ENCODE measurements at regions not wholly inside any gene's neighbourhood (a gene's known extent, or its start where the extent isn't known, plus 50 kb on each side); places are given as distances from the start of the nearest gene placed in this dataset.
A peak's percentile ranks its signal among the peaks of the same experiment; 100 is the strongest.
"Not testable (repeated sequence)": the region's sequence is repeated elsewhere in the genome, so short reads cannot be mapped to it uniquely, and the experiment has no call there.

DNA sequence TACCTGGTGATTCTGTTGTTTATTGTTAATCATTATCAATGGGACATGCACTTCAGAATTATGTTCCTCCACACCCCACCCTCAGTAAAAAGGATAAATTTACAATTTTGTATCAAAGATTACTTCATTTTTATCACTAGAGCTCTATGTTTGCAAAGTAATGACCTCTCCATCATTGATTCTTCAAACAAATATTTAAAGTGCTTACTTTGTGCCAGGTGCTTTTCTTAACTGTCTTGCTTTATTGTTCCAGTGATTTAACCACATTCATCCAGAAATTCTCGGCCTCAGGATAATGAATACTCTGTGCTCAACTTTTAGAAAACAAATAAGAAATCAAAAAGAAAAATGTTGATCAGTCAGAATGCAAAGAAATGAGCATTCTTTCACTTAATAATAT, 144.9 kb upstream of the FOXP2 start:
- TF ChIP-seq, protein P1, sequence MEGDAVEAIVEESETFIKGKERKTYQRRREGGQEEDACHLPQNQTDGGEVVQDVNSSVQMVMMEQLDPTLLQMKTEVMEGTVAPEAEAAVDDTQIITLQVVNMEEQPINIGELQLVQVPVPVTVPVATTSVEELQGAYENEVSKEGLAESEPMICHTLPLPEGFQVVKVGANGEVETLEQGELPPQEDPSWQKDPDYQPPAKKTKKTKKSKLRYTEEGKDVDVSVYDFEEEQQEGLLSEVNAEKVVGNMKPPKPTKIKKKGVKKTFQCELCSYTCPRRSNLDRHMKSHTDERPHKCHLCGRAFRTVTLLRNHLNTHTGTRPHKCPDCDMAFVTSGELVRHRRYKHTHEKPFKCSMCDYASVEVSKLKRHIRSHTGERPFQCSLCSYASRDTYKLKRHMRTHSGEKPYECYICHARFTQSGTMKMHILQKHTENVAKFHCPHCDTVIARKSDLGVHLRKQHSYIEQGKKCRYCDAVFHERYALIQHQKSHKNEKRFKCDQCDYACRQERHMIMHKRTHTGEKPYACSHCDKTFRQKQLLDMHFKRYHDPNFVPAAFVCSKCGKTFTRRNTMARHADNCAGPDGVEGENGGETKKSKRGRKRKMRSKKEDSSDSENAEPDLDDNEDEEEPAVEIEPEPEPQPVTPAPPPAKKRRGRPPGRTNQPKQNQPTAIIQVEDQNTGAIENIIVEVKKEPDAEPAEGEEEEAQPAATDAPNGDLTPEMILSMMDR (IDR thresholded peaks at IDR 0.05) = no peak
- ATAC-seq (no peak), DNase-seq (no peak)
- Histone ChIP-seq H3K36me3 (ENCODE audit: insufficient read depth in 1 of 2, low read depth in 1 of 2) (no peaks in the 10 kb centered on the region), H3K27ac (no peak overlapping the region), H3K4me3 (no peak overlapping the region), H3K4me1 (no peaks in the 10 kb centered on the region), H3K9me3 (no peaks in the 10 kb centered on the region), H3K27me3 (ENCODE audit: insufficient read depth in 3 of 3, low read length in 2 of 3) (no peaks in the 10 kb centered on the region)
- WGBS, 3 donors = 60 to 62% (median 60%) methylated on average over 1 of the region's 1 CpG
- intact Hi-C loops (cut with DNase I) = no loop called here

DNA sequence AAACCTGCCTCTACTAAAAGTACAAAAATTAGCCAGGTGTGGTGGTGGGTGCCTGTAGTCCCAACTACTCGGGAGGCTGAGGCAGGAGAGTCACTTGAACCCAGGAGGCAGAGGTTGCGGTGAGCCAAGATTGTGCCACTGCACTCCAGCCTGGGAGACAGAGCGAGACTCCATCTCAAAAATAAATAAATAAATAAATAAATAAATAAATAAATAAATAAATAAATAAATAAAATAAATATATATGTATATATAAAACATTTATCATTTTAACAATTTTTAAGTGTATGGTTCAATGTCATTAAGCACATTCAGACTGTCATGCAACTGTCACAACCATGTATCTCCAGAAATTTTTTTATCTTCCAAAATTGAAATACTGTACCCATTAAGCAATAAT, 147.1 kb upstream of the FOXP2 start:
- 94 to 98% (median 95%) methylated on average over 3 of the region's 3 CpGs for WGBS, 3 donors
- ATAC-seq; DNase-seq; H3K27me3 ChIP-seq (ENCODE audit: insufficient read depth in 3 of 3, low read length in 2 of 3); H3K27ac ChIP-seq; H3K4me1 ChIP-seq; H3K9me3 ChIP-seq; H3K4me3 ChIP-seq; intact Hi-C loops (cut with DNase I); H3K36me3 ChIP-seq (ENCODE audit: insufficient read depth in 1 of 2, low read depth in 1 of 2): not testable (repeated sequence)

DNA sequence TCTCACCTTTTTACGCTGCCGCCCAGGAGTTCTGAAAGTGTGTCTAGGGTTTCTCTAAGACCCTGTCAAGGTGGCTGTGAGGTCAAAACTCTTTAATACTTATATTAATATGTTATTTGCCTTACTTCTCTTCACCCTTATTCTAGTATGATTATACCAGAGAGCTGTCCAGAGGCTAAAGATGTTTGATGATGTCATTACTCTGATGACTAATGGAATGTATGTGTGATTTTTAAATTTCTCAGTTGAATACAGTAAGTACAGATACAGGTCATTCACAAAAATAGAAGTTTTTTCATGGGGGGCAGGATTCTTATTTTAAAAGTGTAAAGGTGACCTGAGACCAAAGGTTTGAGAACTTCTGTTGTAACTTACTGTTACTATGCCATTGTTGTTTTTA, 150.6 kb upstream of the FOXP2 start:
- H3K9me3 ChIP-seq = no peaks in the 10 kb centered on the region
- no peak overlapping the region for H3K27ac ChIP-seq
- intact Hi-C loops (cut with DNase I) = no loop called here
- H3K36me3 ChIP-seq (ENCODE audit: insufficient read depth in 1 of 2, low read depth in 1 of 2) = no peaks in the 10 kb centered on the region
- 94 to 99% (median 97%) methylated on average over 2 of the region's 2 CpGs for WGBS, 3 donors
- DNase-seq (no peak), ATAC-seq (no peak)
- H3K4me1 ChIP-seq = peaks cover 4% of the 10 kb centered on the region
- no peaks in the 10 kb centered on the region for H3K27me3 ChIP-seq (ENCODE audit: insufficient read depth in 3 of 3, low read length in 2 of 3)
- TF ChIP-seq, protein P1 (IDR thresholded peaks at IDR 0.05) = no peak
- no peak overlapping the region for H3K4me3 ChIP-seq

DNA sequence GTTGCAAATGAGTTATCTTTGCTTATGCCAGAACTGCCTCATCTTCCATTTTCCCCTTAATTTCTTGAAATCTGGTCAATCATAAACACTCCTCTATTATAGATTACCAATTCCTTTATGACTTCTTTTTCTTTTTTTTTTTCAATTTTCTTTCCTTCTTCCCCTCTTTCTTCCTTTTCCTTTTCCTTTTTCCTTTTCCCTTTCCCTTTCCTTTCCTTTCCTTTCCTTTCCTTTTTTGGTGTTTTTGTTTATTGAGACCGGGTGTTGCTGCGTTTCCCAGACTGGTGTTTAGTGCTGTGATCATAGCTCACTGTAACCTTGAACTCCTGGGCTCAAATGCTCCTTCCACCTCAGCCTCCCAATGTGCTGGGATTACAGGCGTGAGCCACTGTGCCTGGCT, 151.4 kb upstream of the FOXP2 start:
- WGBS, 3 donors = 72 to 79% (median 75%) methylated on average over 3 of the region's 3 CpGs
- Histone ChIP-seq H3K4me1 (peaks cover 4% of the 10 kb centered on the region), H3K27ac (no peak overlapping the region), H3K27me3 (ENCODE audit: insufficient read depth in 3 of 3, low read length in 2 of 3) (no peaks in the 10 kb centered on the region), H3K4me3 (no peak overlapping the region), H3K9me3 (no peaks in the 10 kb centered on the region), H3K36me3 (ENCODE audit: insufficient read depth in 1 of 2, low read depth in 1 of 2) (no peaks in the 10 kb centered on the region)
- ATAC-seq (no peak), DNase-seq (no peak)
- intact Hi-C loops (cut with DNase I) = no loop called here
- TF ChIP-seq, protein P1 (IDR thresholded peaks at IDR 0.05) = no peak

DNA sequence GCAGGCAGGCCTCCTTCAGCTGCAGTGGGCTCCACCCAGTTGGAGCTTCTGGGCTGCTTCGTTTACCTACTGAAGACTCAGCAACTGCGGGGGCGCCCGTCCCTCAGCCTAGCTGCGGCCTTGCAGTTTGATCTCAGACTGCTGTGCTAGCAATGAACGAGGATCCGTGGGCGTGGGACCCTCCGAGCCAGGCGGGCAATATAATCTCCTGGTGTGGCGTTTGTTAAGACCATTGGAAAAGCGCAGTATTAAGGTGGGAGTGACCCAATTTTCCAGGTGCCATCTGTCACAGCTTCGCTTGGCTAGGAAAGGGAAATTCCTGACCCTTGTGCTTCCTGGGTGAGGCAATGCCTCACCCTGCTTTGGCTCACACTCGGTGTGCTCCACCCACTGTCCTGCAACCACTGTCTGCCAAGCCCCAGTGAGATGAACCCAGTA, 159.2 kb upstream of the FOXP2 start:
- Histone ChIP-seq H3K27ac (no peak overlapping the region), H3K27me3 (ENCODE audit: insufficient read depth in 3 of 3, low read length in 2 of 3) (no peaks in the 10 kb centered on the region), H3K9me3 (peaks cover 3% of the 10 kb centered on the region), H3K4me3 (no peak overlapping the region), H3K36me3 (ENCODE audit: insufficient read depth in 1 of 2, low read depth in 1 of 2) (no peaks in the 10 kb centered on the region), H3K4me1 (no peaks in the 10 kb centered on the region)
- DNase-seq (peak in 1 of 2 donors; percentile 17), ATAC-seq (no peak)
- intact Hi-C loops (cut with DNase I) = no loop called here
- TF ChIP-seq, protein P1 (IDR thresholded peaks at IDR 0.05) = no peak
- 87 to 93% (median 90%) methylated on average over 14 of the region's 14 CpGs for WGBS, 3 donors

Data from psoas muscle (tissue), 7 donors.